PFSK-1 (cell line): ENCODE measurements at regions not wholly inside any gene's neighbourhood (a gene's known extent, or its start where the extent isn't known, plus 50 kb on each side); places are given as distances from the start of the nearest gene placed in this dataset.

Experiments
- FOXP2 ChIP-seq: optimal IDR thresholded peaks from 2 replicates; pipeline ENCODE3; 2011; ENCODE audit warnings: borderline replicate concordance, control low read depth, inconsistent platforms; ENCODE audit not compliant: insufficient read depth; ENCODE audit errors: extremely low read length, extremely low read depth
- POLR2AphosphoS5 ChIP-seq: IDR thresholded peaks from 2 replicates; pipeline ENCODE4 v1.6.1; 2012; ENCODE audit warnings: low read depth, mild to moderate bottlenecking, control low read depth, low read length, moderate library complexity
- REST ChIP-seq, 2 experiments: IDR thresholded peaks; 2 replicates each; pipeline versions ENCODE4 v1.6.1 to v1.8.0; 2011 to 2012; ENCODE audit warnings: low read depth in 2 of 2, low read length in 2 of 2, control low read depth in 1 of 2, inconsistent platforms in 1 of 2, mild to moderate bottlenecking in 1 of 2, moderate library complexity in 1 of 2; ENCODE audit not compliant: insufficient read depth in 1 of 2
- SIN3A ChIP-seq: IDR thresholded peaks from 2 replicates; pipeline ENCODE4 v1.6.1; 2012; ENCODE audit warnings: mild to moderate bottlenecking, low read length, moderate library complexity, borderline replicate concordance; ENCODE audit not compliant: insufficient read depth
- TAF1 ChIP-seq: IDR thresholded peaks from 2 replicates; pipeline ENCODE4 v1.6.1; 2012; ENCODE audit warnings: low read length, control low read depth, borderline replicate concordance; ENCODE audit not compliant: insufficient read depth

GRCh38 chr6:101226677-101227135 lies 166.8 kb upstream of the GRIK2 start:
- TF ChIP-seq TAF1 (no peak), REST (IDR thresholded peaks at IDR 0.05; ENCODE audit: insufficient read depth in 1 of 2, low read depth in 2 of 2, low read length in 2 of 2) (no peak), SIN3A (no peak), POLR2AphosphoS5 (no peak), FOXP2 (no peak)

- TF ChIP-seq SIN3A (no peak), FOXP2 (no peak), REST (IDR thresholded peaks at IDR 0.05; ENCODE audit: insufficient read depth in 1 of 2, low read depth in 2 of 2, low read length in 2 of 2) (no peak), TAF1 (no peak), POLR2AphosphoS5 (no peak)
Observed at GRCh38 chr6:101230866-101231265, 162.6 kb upstream of the GRIK2 start.

- TF ChIP-seq REST (IDR thresholded peaks at IDR 0.05; ENCODE audit: insufficient read depth in 1 of 2, low read depth in 2 of 2, low read length in 2 of 2) (no peak), TAF1 (no peak), FOXP2 (no peak), SIN3A (no peak), POLR2AphosphoS5 (no peak)
Observed at GRCh38 chr6:101231606-101232235, 161.8 kb upstream of the GRIK2 start.

GRCh38 chr6:101232961-101233360 lies 160.5 kb upstream of the GRIK2 start:
- TF ChIP-seq FOXP2 = no peak
- TF ChIP-seq SIN3A = no peak
- TF ChIP-seq POLR2AphosphoS5 = no peak
- TF ChIP-seq TAF1 = no peak
- no peak for TF ChIP-seq REST (IDR thresholded peaks at IDR 0.05; ENCODE audit: insufficient read depth in 1 of 2, low read depth in 2 of 2, low read length in 2 of 2)

GRCh38 chr6:101236709-101237108 lies 156.8 kb upstream of the GRIK2 start:
- no peak for TF ChIP-seq SIN3A
- TF ChIP-seq REST (IDR thresholded peaks at IDR 0.05; ENCODE audit: insufficient read depth in 1 of 2, low read depth in 2 of 2, low read length in 2 of 2) = no peak
- TF ChIP-seq TAF1 = no peak
- TF ChIP-seq FOXP2 = no peak
- no peak for TF ChIP-seq POLR2AphosphoS5
